DOHH2 (cell line): ENCODE measurements at regions not wholly inside any gene's neighbourhood (a gene's known extent, or its start where the extent isn't known, plus 50 kb on each side); places are given as distances from the start of the nearest gene placed in this dataset.

Experiments
- H3F3A ChIP-seq: fragments of 200-600 bp; sonication (generic), shearing (Covaris generic); 2 replicates; pipeline ENCODE4 v1.6.0; 2016; ENCODE audit warnings: antibody characterized with exemption, mild to moderate bottlenecking; ENCODE audit not compliant: control insufficient read depth, insufficient read depth
- H3K27ac ChIP-seq: fragments of 200-600 bp; sonication (generic); 2 replicates; pipeline ENCODE4 v1.5.1; 2014; ENCODE audit warnings: low read depth, mild to moderate bottlenecking, low read length, moderate library complexity
- H3K27me3 ChIP-seq: fragments of 200-600 bp; sonication (generic); 2 replicates; pipeline ENCODE4 v1.6.1; 2014; ENCODE audit warnings: mild to moderate bottlenecking, low read length, mixed read lengths; ENCODE audit not compliant: control insufficient read depth
- H3K36me3 ChIP-seq: fragments of 200-600 bp; sonication (generic); 2 replicates; pipeline ENCODE4 v1.6.1; 2014; ENCODE audit warnings: mild to moderate bottlenecking, low read length, moderate library complexity, mixed read lengths; ENCODE audit not compliant: control insufficient read depth
- H3K4me1 ChIP-seq: fragments of 200-600 bp; sonication (generic); 2 replicates; pipeline ENCODE4 v1.6.1; 2014; ENCODE audit warnings: mild to moderate bottlenecking, low read length, mixed read lengths; ENCODE audit not compliant: control insufficient read depth
- H3K4me2 ChIP-seq: fragments of 200-600 bp; sonication (generic); 2 replicates; pipeline ENCODE4 v1.6.0; 2014; ENCODE audit warnings: mild to moderate bottlenecking, low read length, moderate library complexity
- H3K4me3 ChIP-seq: fragments of 200-600 bp; sonication (generic); 2 replicates; pipeline ENCODE4 v1.5.1; 2014; ENCODE audit warnings: mild to moderate bottlenecking, low read length, mixed read lengths
- H3K79me2 ChIP-seq: fragments of 200-600 bp; sonication (generic); 2 replicates; pipeline ENCODE4 v1.6.1; 2014; ENCODE audit warnings: mild to moderate bottlenecking, low read length, mixed read lengths; ENCODE audit not compliant: control insufficient read depth
- H3K9me2 ChIP-seq: fragments of 200-600 bp; sonication (generic); replicated peaks from 2 replicates; pipeline ENCODE4 v1.6.1; 2014; ENCODE audit warnings: mild to moderate bottlenecking, low read length, mixed read lengths; ENCODE audit not compliant: control insufficient read depth
- H3K9me3 ChIP-seq: fragments of 200-600 bp; sonication (generic); 2 replicates; pipeline ENCODE4 v1.6.1; 2014; ENCODE audit warnings: antibody characterized with exemption, low read length, mixed read lengths; ENCODE audit not compliant: control insufficient read depth, insufficient read depth
- H4K20me1 ChIP-seq: fragments of 200-600 bp; sonication (generic); 2 replicates; pipeline ENCODE4 v1.6.0; 2014; ENCODE audit warnings: low read depth, mild to moderate bottlenecking, antibody characterized with exemption, low read length, moderate library complexity; ENCODE audit not compliant: control insufficient read depth, insufficient read depth
- CTCF ChIP-seq: fragments of 200-600 bp; sonication (generic); IDR thresholded peaks from one replicate; pipeline ENCODE4 v1.5.1; 2014; ENCODE audit warnings: antibody characterized with exemption, mild to moderate bottlenecking, low read depth, low read length; ENCODE audit not compliant: poor library complexity, severe bottlenecking
- EZH2phosphoT487 ChIP-seq: fragments of 200-600 bp; sonication (generic); IDR thresholded peaks from 2 replicates; pipeline ENCODE4 v1.6.1; 2017; ENCODE audit warnings: borderline replicate concordance, mild to moderate bottlenecking, antibody characterized with exemption, low read length, moderate library complexity, mixed read lengths

DNA sequence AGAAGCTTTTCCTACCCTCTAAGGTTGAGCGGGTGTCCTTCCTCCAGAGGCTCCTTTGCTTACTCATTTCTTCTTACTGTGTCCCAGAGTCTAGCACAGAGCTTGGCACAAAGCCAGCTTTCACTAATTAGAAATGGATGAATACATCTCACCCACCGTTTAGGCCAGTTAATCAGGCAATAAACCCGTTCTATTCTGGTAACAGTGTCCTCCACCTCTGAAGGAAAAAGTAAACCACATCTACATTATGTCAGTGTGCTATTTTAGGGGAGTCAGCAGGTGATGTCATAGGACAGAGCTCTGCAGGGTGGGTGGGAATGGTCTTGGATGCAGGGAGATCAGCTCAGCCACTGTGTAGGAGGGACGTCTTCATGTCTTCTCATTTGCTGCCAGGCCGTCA, 109.2 kb downstream of the OSTF1 start:
- Histone ChIP-seq H3K36me3 (no peaks in the 10 kb centered on the region), H3K79me2 (no peaks in the 10 kb centered on the region), H3K9me3 (no peaks in the 10 kb centered on the region), H3K27ac (no peak overlapping the region), H3K4me3 (no peak overlapping the region), H3K4me1 (no peaks in the 10 kb centered on the region), H3K27me3 (peaks cover 12% of the 10 kb centered on the region), H3K4me2 (no peak overlapping the region), H4K20me1 (no peaks in the 10 kb centered on the region), H3K9me2 (no peaks in the 10 kb centered on the region), H3F3A (no peaks in the 10 kb centered on the region)
- no peak for TF ChIP-seq CTCF
- TF ChIP-seq EZH2phosphoT487, result no peak

DNA sequence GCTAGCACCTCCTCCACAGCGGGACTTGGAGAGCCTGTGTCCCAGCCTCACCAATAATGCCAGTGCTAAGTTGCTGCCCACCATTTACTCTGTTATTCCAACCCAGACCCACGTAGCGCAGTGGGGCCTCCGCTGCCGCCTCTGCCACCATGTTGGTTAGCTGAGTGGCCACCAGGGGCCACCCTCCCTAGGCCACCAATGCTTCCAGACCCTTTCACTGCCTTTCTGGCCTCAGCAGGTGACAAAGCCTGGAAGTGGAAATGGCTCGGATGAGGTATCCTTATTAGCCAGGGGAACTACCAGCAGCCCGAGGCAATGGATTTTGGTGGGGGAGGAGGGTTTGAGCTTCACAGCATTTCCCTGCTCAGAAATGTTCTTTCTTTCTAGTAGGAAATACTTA, 110.1 kb downstream of the OSTF1 start:
- TF ChIP-seq CTCF (peak; percentile 16), EZH2phosphoT487 (no peak)
- H3K9me2 ChIP-seq, result no peaks in the 10 kb centered on the region
- H4K20me1 ChIP-seq, result no peaks in the 10 kb centered on the region
- no peaks in the 10 kb centered on the region for H3K36me3 ChIP-seq
- peaks cover 11% of the 10 kb centered on the region; the same call in 1 of the 2 replicates for H3K27me3 ChIP-seq
- no peaks in the 10 kb centered on the region for H3K79me2 ChIP-seq
- H3K27ac ChIP-seq, result no peak overlapping the region
- no peaks in the 10 kb centered on the region for H3K9me3 ChIP-seq
- H3F3A ChIP-seq, result no peaks in the 10 kb centered on the region
- H3K4me3 ChIP-seq, result no peak overlapping the region
- H3K4me1 ChIP-seq, result no peaks in the 10 kb centered on the region
- no peak overlapping the region for H3K4me2 ChIP-seq

DNA sequence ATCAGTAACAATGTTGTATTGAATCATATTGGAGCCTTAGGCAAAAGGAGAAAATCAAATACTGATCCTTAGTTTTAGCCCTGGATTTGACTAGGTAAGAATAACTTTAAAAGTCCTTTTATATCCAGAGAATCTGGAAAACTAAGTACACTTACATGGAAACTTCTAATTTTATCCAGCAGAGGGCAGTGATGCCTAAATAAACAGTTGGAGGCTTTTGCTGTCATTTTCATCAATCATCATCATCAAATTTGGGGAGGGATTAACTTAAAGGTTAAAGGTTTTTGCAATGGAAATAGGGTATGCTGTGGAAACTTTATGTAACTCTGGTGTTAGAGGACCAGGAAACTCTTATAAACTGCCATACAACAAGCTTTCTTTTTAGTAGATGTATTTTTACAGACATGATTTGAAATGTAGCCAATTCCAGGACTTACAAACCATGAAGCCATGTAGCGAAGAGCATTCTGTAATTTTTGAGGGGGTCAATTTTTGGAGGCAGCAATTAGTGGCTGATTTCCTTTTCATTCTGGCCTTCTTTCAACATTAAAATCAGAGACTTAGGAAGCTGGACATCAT, 112.7 kb downstream of the OSTF1 start:
- Histone ChIP-seq H3K36me3 (no peaks in the 10 kb centered on the region), H3K27me3 (peaks cover 8% of the 10 kb centered on the region; the same call in 1 of the 2 replicates)

More for the DNA sequence above, 112.7 kb downstream of the OSTF1 start:
- H3K4me3 ChIP-seq, result no peak overlapping the region
- H3K9me3 ChIP-seq, result no peaks in the 10 kb centered on the region
- H3K4me2 ChIP-seq, result no peak overlapping the region
- no peak overlapping the region for H3K27ac ChIP-seq
- no peaks in the 10 kb centered on the region for H3K9me2 ChIP-seq
- TF ChIP-seq CTCF, result peak; percentile 59
- no peak for TF ChIP-seq EZH2phosphoT487
- H3F3A ChIP-seq, result no peaks in the 10 kb centered on the region
- no peaks in the 10 kb centered on the region for H4K20me1 ChIP-seq
- H3K4me1 ChIP-seq, result no peaks in the 10 kb centered on the region
- no peaks in the 10 kb centered on the region for H3K79me2 ChIP-seq
